ENCODE measurements at regions not wholly inside any gene's neighbourhood (a gene's known extent, or its start where the extent isn't known, plus 50 kb on each side); places are given as distances from the start of the nearest gene placed in this dataset.

GRCh38 chr10:78966844-78967488 is 101.8 kb upstream of the ZMIZ1 start:
- no peak for DNase-seq
- Mint-ChIP-seq H3K4me1 (ENCODE audit: low read depth, unreplicated experiment) (peaks cover 42% of the 10 kb centered on the region), H3K4me3 (ENCODE audit: unreplicated experiment) (no peak overlapping the region), H3K36me3 (ENCODE audit: unreplicated experiment) (no peaks in the 10 kb centered on the region), H3K27me3 (ENCODE audit: unreplicated experiment) (peaks cover 15% of the 10 kb centered on the region), H3K27ac (ENCODE audit: unreplicated experiment) (peak overlapping the region; percentile 43), H3K9me3 (ENCODE audit: unreplicated experiment) (peaks cover 7% of the 10 kb centered on the region)
- TF ChIP-seq CTCF (IDR thresholded peaks at IDR 0.05; ENCODE audit: partially characterized antibody, unreplicated experiment): no peak

GRCh38 chr10:78968300-78968942 is 100.3 kb upstream of the ZMIZ1 start:
- TF ChIP-seq CTCF (IDR thresholded peaks at IDR 0.05; ENCODE audit: partially characterized antibody, unreplicated experiment): no peak
- Mint-ChIP-seq H3K36me3 (ENCODE audit: unreplicated experiment) (no peaks in the 10 kb centered on the region), H3K4me1 (ENCODE audit: low read depth, unreplicated experiment) (peaks cover 46% of the 10 kb centered on the region), H3K27ac (ENCODE audit: unreplicated experiment) (no peak overlapping the region), H3K4me3 (ENCODE audit: unreplicated experiment) (no peak overlapping the region), H3K9me3 (ENCODE audit: unreplicated experiment) (peaks cover 8% of the 10 kb centered on the region), H3K27me3 (ENCODE audit: unreplicated experiment) (peaks cover 17% of the 10 kb centered on the region)
- DNase-seq: no peak

GRCh38 chr10:78968943-78969342 is 99.8 kb upstream of the ZMIZ1 start:
- Mint-ChIP-seq H3K27me3 (ENCODE audit: unreplicated experiment) (peaks cover 15% of the 10 kb centered on the region), H3K4me1 (ENCODE audit: low read depth, unreplicated experiment) (peaks cover 46% of the 10 kb centered on the region), H3K36me3 (ENCODE audit: unreplicated experiment) (no peaks in the 10 kb centered on the region), H3K9me3 (ENCODE audit: unreplicated experiment) (peaks cover 7% of the 10 kb centered on the region), H3K4me3 (ENCODE audit: unreplicated experiment) (no peak overlapping the region), H3K27ac (ENCODE audit: unreplicated experiment) (no peak overlapping the region)
- no peak for TF ChIP-seq CTCF (IDR thresholded peaks at IDR 0.05; ENCODE audit: partially characterized antibody, unreplicated experiment)
- DNase-seq: no peak

- no peak overlapping the region for H3K4me3 Mint-ChIP-seq (ENCODE audit: unreplicated experiment)
- no peak for TF ChIP-seq CTCF (IDR thresholded peaks at IDR 0.05; ENCODE audit: partially characterized antibody, unreplicated experiment)
Measured at GRCh38 chr10:78969719-78970118, 99.0 kb upstream of the ZMIZ1 start.

GRCh38 chr10:78970261-78970660 is 98.5 kb upstream of the ZMIZ1 start:
- no peak for TF ChIP-seq CTCF (IDR thresholded peaks at IDR 0.05; ENCODE audit: partially characterized antibody, unreplicated experiment)
- Mint-ChIP-seq H3K4me1 (ENCODE audit: low read depth, unreplicated experiment) (peaks cover 44% of the 10 kb centered on the region), H3K9me3 (ENCODE audit: unreplicated experiment) (peaks cover 14% of the 10 kb centered on the region), H3K36me3 (ENCODE audit: unreplicated experiment) (no peaks in the 10 kb centered on the region), H3K27me3 (ENCODE audit: unreplicated experiment) (peaks cover 19% of the 10 kb centered on the region), H3K4me3 (ENCODE audit: unreplicated experiment) (no peak overlapping the region), H3K27ac (ENCODE audit: unreplicated experiment) (no peak overlapping the region)
- no peak for DNase-seq

More at GRCh38 chr10:78969719-78970118, 99.0 kb upstream of the ZMIZ1 start:
- no peak for DNase-seq
- peaks cover 46% of the 10 kb centered on the region for H3K4me1 Mint-ChIP-seq (ENCODE audit: low read depth, unreplicated experiment)
- H3K27ac Mint-ChIP-seq (ENCODE audit: unreplicated experiment): no peak overlapping the region
- H3K9me3 Mint-ChIP-seq (ENCODE audit: unreplicated experiment): peaks cover 11% of the 10 kb centered on the region
- no peaks in the 10 kb centered on the region for H3K36me3 Mint-ChIP-seq (ENCODE audit: unreplicated experiment)
- peaks cover 17% of the 10 kb centered on the region for H3K27me3 Mint-ChIP-seq (ENCODE audit: unreplicated experiment)
